ENCODE measurements at regions not wholly inside any gene's neighbourhood (a gene's known extent, or its start where the extent isn't known, plus 50 kb on each side); places are given as distances from the start of the nearest gene placed in this dataset.

DNA sequence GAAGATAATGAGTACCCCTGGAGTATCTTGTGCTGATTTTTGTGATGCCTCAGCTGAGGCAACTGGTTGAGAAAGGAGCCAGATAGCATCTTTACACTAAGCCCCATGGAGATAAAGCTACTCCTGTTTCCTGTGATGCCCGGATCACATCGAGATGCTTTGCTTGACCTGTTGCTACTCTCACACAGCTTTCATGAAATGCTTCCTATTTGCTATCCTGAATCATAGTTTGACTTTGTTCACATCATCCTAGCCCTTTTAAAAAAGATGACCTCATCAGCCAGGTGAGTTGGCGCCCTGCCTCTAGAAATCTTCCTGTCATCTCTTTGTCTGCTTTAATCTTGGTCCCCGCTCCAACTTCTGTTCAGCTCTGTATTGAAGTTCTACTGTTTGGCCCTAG, 409.6 kb upstream of the TBL1XR1 start:
- Histone ChIP-seq H3K4me1 (peaks cover 31 to 60% (median 56%) of the 10 kb centered on the region in 4 donors), H3K27ac (replicated peaks in 1 of 4) (no peak overlapping the region), H3K36me3 (no peaks in the 10 kb centered on the region), H3K9me3 (no peaks in the 10 kb centered on the region), H3K27me3 (no peaks in the 10 kb centered on the region), H3K4me3 (no peak overlapping the region)
- TF ChIP-seq POLR2A (IDR thresholded peaks at IDR 0.05; ENCODE audit: low read depth), result no peak
- TF ChIP-seq EP300 (IDR thresholded peaks at IDR 0.05), result no peak
- TF ChIP-seq, protein P1, sequence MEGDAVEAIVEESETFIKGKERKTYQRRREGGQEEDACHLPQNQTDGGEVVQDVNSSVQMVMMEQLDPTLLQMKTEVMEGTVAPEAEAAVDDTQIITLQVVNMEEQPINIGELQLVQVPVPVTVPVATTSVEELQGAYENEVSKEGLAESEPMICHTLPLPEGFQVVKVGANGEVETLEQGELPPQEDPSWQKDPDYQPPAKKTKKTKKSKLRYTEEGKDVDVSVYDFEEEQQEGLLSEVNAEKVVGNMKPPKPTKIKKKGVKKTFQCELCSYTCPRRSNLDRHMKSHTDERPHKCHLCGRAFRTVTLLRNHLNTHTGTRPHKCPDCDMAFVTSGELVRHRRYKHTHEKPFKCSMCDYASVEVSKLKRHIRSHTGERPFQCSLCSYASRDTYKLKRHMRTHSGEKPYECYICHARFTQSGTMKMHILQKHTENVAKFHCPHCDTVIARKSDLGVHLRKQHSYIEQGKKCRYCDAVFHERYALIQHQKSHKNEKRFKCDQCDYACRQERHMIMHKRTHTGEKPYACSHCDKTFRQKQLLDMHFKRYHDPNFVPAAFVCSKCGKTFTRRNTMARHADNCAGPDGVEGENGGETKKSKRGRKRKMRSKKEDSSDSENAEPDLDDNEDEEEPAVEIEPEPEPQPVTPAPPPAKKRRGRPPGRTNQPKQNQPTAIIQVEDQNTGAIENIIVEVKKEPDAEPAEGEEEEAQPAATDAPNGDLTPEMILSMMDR (IDR thresholded peaks at IDR 0.05), result no peak
- no peak for TF ChIP-seq POLR2AphosphoS5 (IDR thresholded peaks at IDR 0.05)
- WGBS, result 81% methylated on average over 4 of the region's 4 CpGs
- intact Hi-C loops (cut with DNase I), result no loop called here
- DNase-seq (ENCODE audit: extremely low spot score), result no peak

DNA sequence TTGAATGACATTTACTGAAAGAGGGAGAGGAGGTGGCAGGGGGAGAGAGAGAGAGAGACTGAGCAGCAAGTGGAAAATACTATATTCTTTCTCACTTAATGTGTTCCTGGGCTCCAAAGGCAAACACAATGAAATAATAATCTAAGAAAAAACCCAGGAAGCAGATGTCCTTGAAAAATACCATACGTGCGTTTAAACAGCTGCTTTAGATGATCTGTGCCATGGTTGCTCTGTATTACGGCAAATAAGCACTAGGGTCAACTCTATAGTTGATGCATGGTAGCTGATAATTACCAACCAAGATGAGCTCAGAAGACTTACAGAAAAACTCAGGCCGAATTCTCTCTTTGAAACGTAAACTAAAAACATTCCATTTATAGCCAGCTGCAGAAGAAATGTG, 410.3 kb upstream of the TBL1XR1 start:
- intact Hi-C loops (cut with DNase I), result no loop called here
- no peaks in the 10 kb centered on the region for H3K9me3 ChIP-seq
- peaks cover 28 to 62% (median 53%) of the 10 kb centered on the region in 4 donors for H3K4me1 ChIP-seq
- no peaks in the 10 kb centered on the region for H3K27me3 ChIP-seq
- WGBS, result 56% methylated on average over 5 of the region's 5 CpGs
- no peak for DNase-seq (ENCODE audit: extremely low spot score)
- TF ChIP-seq POLR2AphosphoS5 (IDR thresholded peaks at IDR 0.05), result no peak
- TF ChIP-seq, protein P1 (IDR thresholded peaks at IDR 0.05), result no peak
- no peak for TF ChIP-seq POLR2A (IDR thresholded peaks at IDR 0.05; ENCODE audit: low read depth)
- TF ChIP-seq EP300 (IDR thresholded peaks at IDR 0.05), result no peak
- no peaks in the 10 kb centered on the region for H3K36me3 ChIP-seq
- peak overlapping the region in 1 of 4 donors; percentile 1 for H3K27ac ChIP-seq (replicated peaks in 1 of 4)
- no peak overlapping the region for H3K4me3 ChIP-seq

DNA sequence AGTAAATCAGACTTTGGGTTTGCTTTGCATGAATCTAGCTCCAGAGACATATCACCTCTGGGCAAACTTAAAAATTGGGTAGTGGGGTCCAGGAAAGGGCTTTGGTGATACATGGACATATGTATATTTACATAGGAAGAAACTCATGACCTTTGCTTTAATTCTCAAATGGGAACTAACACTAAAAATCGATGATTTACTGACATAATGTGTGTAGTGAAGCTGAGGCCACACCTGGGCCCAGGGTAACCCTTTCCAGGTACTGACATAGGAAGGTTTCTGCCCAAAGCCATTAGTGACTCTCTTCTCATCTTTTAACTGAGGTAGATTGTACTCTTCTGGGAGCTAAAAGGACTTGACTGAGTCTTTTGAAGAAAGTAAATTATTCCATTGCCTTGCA, 411.2 kb upstream of the TBL1XR1 start:
- intact Hi-C loops (cut with DNase I), result no loop called here
- Histone ChIP-seq H3K4me1 (peaks cover 19 to 53% (median 45%) of the 10 kb centered on the region in 4 donors), H3K27me3 (no peaks in the 10 kb centered on the region), H3K4me3 (no peak overlapping the region), H3K36me3 (no peaks in the 10 kb centered on the region), H3K9me3 (no peaks in the 10 kb centered on the region), H3K27ac (replicated peaks in 1 of 4) (peak overlapping the region in 1 of 4 donors; percentile 11)
- WGBS, result 38% methylated on average over 1 of the region's 1 CpG
- no peak for TF ChIP-seq EP300 (IDR thresholded peaks at IDR 0.05)
- TF ChIP-seq, protein P1 (IDR thresholded peaks at IDR 0.05), result no peak
- TF ChIP-seq POLR2AphosphoS5 (IDR thresholded peaks at IDR 0.05), result no peak
- no peak for TF ChIP-seq POLR2A (IDR thresholded peaks at IDR 0.05; ENCODE audit: low read depth)
- DNase-seq (ENCODE audit: extremely low spot score), result no peak

DNA sequence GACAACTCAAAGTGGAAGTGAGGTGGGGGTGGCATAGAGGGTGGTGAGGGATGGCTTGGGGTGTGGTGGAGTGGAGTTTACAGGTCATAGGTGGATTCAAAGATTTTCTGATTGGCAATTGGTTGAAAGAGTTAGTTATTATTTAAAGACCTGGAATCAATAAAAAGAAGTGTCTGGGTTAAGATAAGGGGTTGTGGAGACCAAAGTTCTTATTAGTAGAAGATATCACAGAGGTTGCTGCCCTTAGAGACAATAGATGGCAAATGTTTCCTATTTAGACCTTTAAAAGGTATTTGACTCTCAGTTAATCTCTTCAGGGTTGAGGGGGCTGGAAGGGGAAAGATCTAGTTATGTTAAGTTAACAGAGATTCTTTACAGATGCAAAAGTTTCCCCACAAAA, 412.3 kb upstream of the TBL1XR1 start:
- Histone ChIP-seq H3K36me3 (no peaks in the 10 kb centered on the region), H3K4me3 (no peak overlapping the region), H3K9me3 (no peaks in the 10 kb centered on the region), H3K27ac (replicated peaks in 1 of 4) (no peak overlapping the region), H3K27me3 (no peaks in the 10 kb centered on the region), H3K4me1 (peaks cover 14 to 43% (median 38%) of the 10 kb centered on the region in 4 donors)
- DNase-seq (ENCODE audit: extremely low spot score), result no peak
- intact Hi-C loops (cut with DNase I), result no loop called here
- no peak for TF ChIP-seq POLR2A (IDR thresholded peaks at IDR 0.05; ENCODE audit: low read depth)
- TF ChIP-seq, protein P1 (IDR thresholded peaks at IDR 0.05), result no peak
- TF ChIP-seq POLR2AphosphoS5 (IDR thresholded peaks at IDR 0.05), result no peak
- TF ChIP-seq EP300 (IDR thresholded peaks at IDR 0.05), result no peak

DNA sequence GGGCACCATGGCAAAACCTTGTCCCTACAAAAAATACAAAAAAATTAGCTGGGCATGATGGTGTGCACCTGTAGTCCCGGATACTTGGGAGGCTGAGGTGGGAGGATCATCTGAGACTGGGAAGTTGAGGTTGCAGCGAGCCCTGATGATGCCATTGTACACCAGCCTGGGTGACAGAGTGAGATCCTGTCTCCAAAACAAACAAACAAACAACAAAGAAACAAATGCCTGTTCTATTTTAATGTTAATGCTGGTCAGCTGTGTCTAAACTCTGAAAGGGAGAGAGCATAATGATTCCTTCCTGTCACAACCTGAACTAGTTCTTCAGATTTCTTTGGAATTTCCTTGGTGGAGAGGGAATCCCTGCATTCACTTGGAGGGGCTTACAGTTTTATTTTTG, 413.0 kb upstream of the TBL1XR1 start:
- no peak for TF ChIP-seq POLR2AphosphoS5 (IDR thresholded peaks at IDR 0.05)
- no peak for TF ChIP-seq EP300 (IDR thresholded peaks at IDR 0.05)
- TF ChIP-seq, protein P1 (IDR thresholded peaks at IDR 0.05), result no peak
- TF ChIP-seq POLR2A (IDR thresholded peaks at IDR 0.05; ENCODE audit: low read depth), result no peak
- no peak overlapping the region for H3K4me3 ChIP-seq
- intact Hi-C loops (cut with DNase I), result no loop called here
- WGBS, result 70% methylated on average over 2 of the region's 2 CpGs
- no peaks in the 10 kb centered on the region for H3K36me3 ChIP-seq
- H3K9me3 ChIP-seq, result no peaks in the 10 kb centered on the region
- no peaks in the 10 kb centered on the region for H3K27me3 ChIP-seq
- DNase-seq (ENCODE audit: extremely low spot score), result no peak
- H3K27ac ChIP-seq (replicated peaks in 1 of 4), result no peak overlapping the region
- peaks cover 14 to 50% (median 44%) of the 10 kb centered on the region in 4 donors for H3K4me1 ChIP-seq
